ENCODE measurements at regions not wholly inside any gene's neighbourhood (a gene's known extent, or its start where the extent isn't known, plus 50 kb on each side); places are given as distances from the start of the nearest gene placed in this dataset.

DNA sequence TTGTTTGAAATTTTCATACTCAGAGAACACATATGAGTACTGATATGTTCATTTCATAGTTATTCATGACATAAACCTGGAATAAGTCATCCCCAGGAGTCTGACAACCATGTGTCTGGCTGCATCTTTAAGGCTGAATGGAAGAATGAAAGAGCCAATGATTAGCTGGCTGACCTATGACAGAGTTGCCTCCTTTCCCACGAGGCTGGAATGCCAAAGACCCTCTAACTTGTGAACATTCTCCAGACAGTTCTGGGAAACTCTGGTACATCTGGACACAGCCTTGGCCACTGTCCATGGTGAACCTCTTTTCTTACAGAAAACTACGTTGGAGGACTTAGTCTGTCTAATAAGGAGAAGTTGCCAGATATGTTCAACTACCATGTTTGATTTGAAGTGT is 380.8 kb upstream of the MKI67 start:
- no peaks in the 10 kb centered on the region for H3K9me3 Mint-ChIP-seq
- no peak overlapping the region for H3K4me3 Mint-ChIP-seq
- H3K36me3 Mint-ChIP-seq (ENCODE audit: low read depth) = no peaks in the 10 kb centered on the region
- CTCF ChIA-PET = no interaction called here
- H3K4me1 Mint-ChIP-seq = no peaks in the 10 kb centered on the region
- intact Hi-C loops (cut with micrococcal nuclease) = no loop called here
- H3K27me3 Mint-ChIP-seq = peaks cover 2% of the 10 kb centered on the region
- DNase-seq = no peak
- POLR2A ChIA-PET = no interaction called here
- no peak overlapping the region for H3K27ac Mint-ChIP-seq
- no peak for ATAC-seq (ENCODE audit: low read depth)
- TF ChIP-seq, protein P1, sequence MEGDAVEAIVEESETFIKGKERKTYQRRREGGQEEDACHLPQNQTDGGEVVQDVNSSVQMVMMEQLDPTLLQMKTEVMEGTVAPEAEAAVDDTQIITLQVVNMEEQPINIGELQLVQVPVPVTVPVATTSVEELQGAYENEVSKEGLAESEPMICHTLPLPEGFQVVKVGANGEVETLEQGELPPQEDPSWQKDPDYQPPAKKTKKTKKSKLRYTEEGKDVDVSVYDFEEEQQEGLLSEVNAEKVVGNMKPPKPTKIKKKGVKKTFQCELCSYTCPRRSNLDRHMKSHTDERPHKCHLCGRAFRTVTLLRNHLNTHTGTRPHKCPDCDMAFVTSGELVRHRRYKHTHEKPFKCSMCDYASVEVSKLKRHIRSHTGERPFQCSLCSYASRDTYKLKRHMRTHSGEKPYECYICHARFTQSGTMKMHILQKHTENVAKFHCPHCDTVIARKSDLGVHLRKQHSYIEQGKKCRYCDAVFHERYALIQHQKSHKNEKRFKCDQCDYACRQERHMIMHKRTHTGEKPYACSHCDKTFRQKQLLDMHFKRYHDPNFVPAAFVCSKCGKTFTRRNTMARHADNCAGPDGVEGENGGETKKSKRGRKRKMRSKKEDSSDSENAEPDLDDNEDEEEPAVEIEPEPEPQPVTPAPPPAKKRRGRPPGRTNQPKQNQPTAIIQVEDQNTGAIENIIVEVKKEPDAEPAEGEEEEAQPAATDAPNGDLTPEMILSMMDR (IDR thresholded peaks at IDR 0.05) = no peak

DNA sequence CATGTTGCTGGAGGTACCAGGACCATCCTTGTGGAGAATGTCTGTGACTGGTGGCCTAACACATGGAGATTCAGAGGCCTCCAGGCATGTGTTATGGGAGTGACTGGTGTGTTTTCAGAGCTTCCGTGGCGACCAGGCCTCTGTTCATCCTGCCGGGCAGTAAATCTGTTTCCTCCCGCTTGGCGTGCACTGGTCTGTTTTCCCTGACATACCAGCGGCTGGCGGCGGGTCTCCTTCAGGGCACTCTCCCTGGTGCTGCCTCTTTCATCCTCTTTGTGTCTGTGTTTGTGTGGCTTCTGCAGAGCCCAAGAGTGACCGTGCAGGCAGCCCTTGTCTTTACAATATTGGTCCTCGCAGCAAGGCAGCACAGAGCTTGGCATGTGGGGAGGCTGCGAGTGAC is 385.1 kb upstream of the MKI67 start:
- CTCF ChIA-PET = no interaction called here
- POLR2A ChIA-PET = no interaction called here
- Mint-ChIP-seq H3K4me1 (no peaks in the 10 kb centered on the region), H3K27ac (no peak overlapping the region), H3K4me3 (no peak overlapping the region), H3K36me3 (ENCODE audit: low read depth) (no peaks in the 10 kb centered on the region), H3K27me3 (no peaks in the 10 kb centered on the region), H3K9me3 (no peaks in the 10 kb centered on the region)
- ATAC-seq (ENCODE audit: low read depth) (no peak), DNase-seq (no peak)
- intact Hi-C loops (cut with micrococcal nuclease) = no loop called here
- TF ChIP-seq, protein P1 (IDR thresholded peaks at IDR 0.05) = no peak

DNA sequence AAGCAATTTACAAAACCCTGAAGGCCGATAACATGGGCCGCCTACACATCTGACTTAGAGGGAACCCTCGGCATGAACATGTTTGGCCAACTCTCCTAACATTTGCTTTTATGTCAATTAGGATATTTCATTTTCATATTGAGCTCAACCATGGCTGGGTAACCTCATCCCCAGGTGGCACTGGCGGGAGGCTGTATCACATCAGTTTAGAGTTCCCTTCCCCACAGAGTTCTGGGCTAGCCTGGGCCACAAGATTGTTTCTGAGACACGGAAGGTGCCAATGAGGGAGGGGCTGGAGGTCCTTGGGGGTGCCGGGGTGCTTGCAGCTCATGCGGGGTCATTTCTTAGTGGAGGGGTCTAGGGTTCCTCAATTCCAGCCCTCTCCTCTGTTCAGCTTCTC is 386.5 kb upstream of the MKI67 start:
- no peak overlapping the region for H3K4me3 Mint-ChIP-seq
- no peaks in the 10 kb centered on the region for H3K27me3 Mint-ChIP-seq
- intact Hi-C loops (cut with micrococcal nuclease) = no loop called here
- DNase-seq = no peak
- no peaks in the 10 kb centered on the region for H3K4me1 Mint-ChIP-seq
- no peak for ATAC-seq (ENCODE audit: low read depth)
- TF ChIP-seq, protein P1 (IDR thresholded peaks at IDR 0.05) = no peak
- ChIA-PET CTCF (no interaction called here), POLR2A (no interaction called here)
- no peak overlapping the region for H3K27ac Mint-ChIP-seq
- no peaks in the 10 kb centered on the region for H3K36me3 Mint-ChIP-seq (ENCODE audit: low read depth)
- no peaks in the 10 kb centered on the region for H3K9me3 Mint-ChIP-seq

DNA sequence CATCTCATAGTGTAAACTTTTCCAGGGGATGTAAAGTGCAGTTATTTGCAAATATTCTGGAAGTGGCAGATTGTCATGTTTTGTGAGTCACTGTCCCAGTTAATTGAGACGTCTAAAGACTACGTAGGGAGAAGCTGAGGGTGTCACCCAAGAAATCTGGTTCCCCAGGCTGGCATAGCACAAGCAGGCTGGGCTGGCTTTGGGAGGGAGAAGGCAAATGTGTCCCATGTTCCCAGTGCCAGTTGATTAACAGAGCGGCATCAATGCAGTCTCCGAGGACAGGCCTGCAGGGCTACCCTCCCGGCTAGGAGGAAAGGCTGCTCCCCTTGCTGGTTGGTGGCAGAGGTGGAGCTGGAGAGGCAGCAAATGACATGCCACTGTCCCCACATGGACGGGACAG is 388.3 kb upstream of the MKI67 start:
- Mint-ChIP-seq H3K9me3 (no peaks in the 10 kb centered on the region), H3K27ac (no peak overlapping the region), H3K4me1 (no peaks in the 10 kb centered on the region), H3K27me3 (no peaks in the 10 kb centered on the region), H3K36me3 (ENCODE audit: low read depth) (no peaks in the 10 kb centered on the region), H3K4me3 (no peak overlapping the region)
- ChIA-PET POLR2A (no interaction called here), CTCF (no interaction called here)
- ATAC-seq (ENCODE audit: low read depth) (no peak), DNase-seq (no peak)
- intact Hi-C loops (cut with micrococcal nuclease) = no loop called here
- TF ChIP-seq, protein P1 (IDR thresholded peaks at IDR 0.05) = no peak

DNA sequence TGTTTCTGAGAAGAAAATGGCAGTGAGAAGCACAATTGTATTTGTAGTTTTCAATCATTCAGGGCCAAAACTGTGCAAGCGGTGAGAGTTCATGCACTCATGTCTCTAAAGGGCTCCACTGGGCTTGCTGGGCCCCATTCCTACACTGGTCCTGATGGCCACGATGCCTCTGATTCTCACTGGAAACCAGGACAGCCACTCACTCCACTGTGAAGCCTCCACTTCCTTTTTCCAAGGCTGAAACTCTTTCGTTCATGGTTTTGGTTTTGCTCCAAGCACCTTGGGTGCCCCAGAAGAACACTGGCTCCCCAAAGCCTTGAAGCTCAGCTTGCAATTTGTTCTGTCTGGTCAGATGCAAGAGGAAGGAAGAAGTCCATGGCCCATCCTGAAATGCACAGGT is 390.0 kb upstream of the MKI67 start:
- CTCF ChIA-PET = no interaction called here
- no peaks in the 10 kb centered on the region for H3K27me3 Mint-ChIP-seq
- H3K36me3 Mint-ChIP-seq (ENCODE audit: low read depth) = no peaks in the 10 kb centered on the region
- intact Hi-C loops (cut with micrococcal nuclease) = no loop called here
- POLR2A ChIA-PET = no interaction called here
- no peak overlapping the region for H3K27ac Mint-ChIP-seq
- TF ChIP-seq, protein P1 (IDR thresholded peaks at IDR 0.05) = no peak
- ATAC-seq (ENCODE audit: low read depth) (no peak), DNase-seq (no peak)
- H3K4me1 Mint-ChIP-seq = no peaks in the 10 kb centered on the region
- H3K4me3 Mint-ChIP-seq = no peak overlapping the region
- H3K9me3 Mint-ChIP-seq = no peaks in the 10 kb centered on the region
